K562 (cell line): ENCODE measurements at regions not wholly inside any gene's neighbourhood (a gene's known extent, or its start where the extent isn't known, plus 50 kb on each side); places are given as distances from the start of the nearest gene placed in this dataset.

ENCODE experiments used
- ATAC-seq: fragments of 200-7000 bp; cut with Tn5 transposase; 3 replicates; pipeline ENCODE4 v1.9.1; 2020; ENCODE audit warnings: moderate library complexity
- BruUV-seq: library from RNA; stranded (reverse); fragments of 400-500 nt; replicated peaks from 2 replicates; lab custom pipeline; 2021; lab: Mats Ljungman, UMichigan
- CTCF ChIA-PET: fragments of 300-600 bp; formaldehyde crosslinking; extraction: SDS; loops from one replicate; lab custom pipeline; 2021; ENCODE audit warnings: low intra/inter-chr PET ratio; lab: Yijun Ruan, JAX
- POLR2A ChIA-PET: fragments of 300-600, 350-650 bp; sonication (Branson Sonifier 250); formaldehyde crosslinking; extraction: SDS; loops from one replicate; lab custom pipeline; 2021; ENCODE audit warnings: antibody characterized with exemption, inconsistent platforms; lab: Yijun Ruan, JAX
- DNase-seq, 4 experiments: peaks; one replicate each; pipeline versions ENCODE4 v3.0.0 to v3.0.0-alpha.2; 2011 to 2018; ENCODE audit warnings: low spot score in 3 of 4, mixed read lengths in 3 of 4; ENCODE audit errors: extremely low read depth in 1 of 4
- FAIRE-seq: peaks from 2 replicates; lab custom pipeline; 2011; peaks lifted over from hg19 to GRCh38; lab: Jason Lieb, UNC
- H2AFZ ChIP-seq: 2 replicates; pipeline ENCODE4 v1.6.0; 2011; ENCODE audit warnings: low read depth, low read length, control low read depth, inconsistent platforms
- H3K27ac ChIP-seq: fragments of 200-600 bp; 3 replicates; pipeline ENCODE4 v1.8.0; 2011; ENCODE audit warnings: low read depth, mild to moderate bottlenecking, control low read depth, inconsistent platforms, low read length, moderate library complexity, mixed read lengths; ENCODE audit errors: extremely low read depth
- H3K27me3 ChIP-seq, 2 experiments: fragments of 300-600 bp in 1 of 2; 2 replicates in 1 of 2; 3 replicates in 1 of 2; pipeline versions ENCODE4 v1.6.0 to v1.8.0; 2011; ENCODE audit warnings: inconsistent platforms in 2 of 2, low read length in 2 of 2, mild to moderate bottlenecking in 1 of 2, mixed read lengths in 1 of 2, moderate library complexity in 1 of 2; ENCODE audit not compliant: control insufficient read depth in 2 of 2, insufficient read depth in 2 of 2
- H3K36me3 ChIP-seq: fragments of 300-600 bp; 3 replicates; pipeline ENCODE4 v1.8.0; 2011; ENCODE audit warnings: mild to moderate bottlenecking, low read length, inconsistent platforms; ENCODE audit not compliant: control insufficient read depth, insufficient read depth
- H3K4me1 ChIP-seq, 2 experiments: fragments of 200-600 bp in 1 of 2; replicated peaks in 1 of 2; 2 replicates in 1 of 2; 3 replicates in 1 of 2; pipeline versions ENCODE4 v1.5.1 to v1.8.0; 2011; ENCODE audit warnings: inconsistent platforms in 2 of 2, low read length in 2 of 2, mild to moderate bottlenecking in 1 of 2, mixed read lengths in 1 of 2, moderate library complexity in 1 of 2; ENCODE audit not compliant: control insufficient read depth in 2 of 2, insufficient read depth in 2 of 2
- H3K4me2 ChIP-seq: 2 replicates; pipeline ENCODE4 v1.6.1; 2011; ENCODE audit warnings: low read length, control low read depth, inconsistent platforms, mixed read lengths; ENCODE audit not compliant: insufficient read depth
- H3K4me3 ChIP-seq: fragments of 200-600 bp; sonication (generic), shearing (Covaris generic); 2 replicates; pipeline ENCODE4 v1.5.1; 2016; ENCODE audit warnings: control low read depth, inconsistent platforms
- H3K79me2 ChIP-seq: fragments of 200-600 bp; 3 replicates; pipeline ENCODE4 v1.8.0; 2011; ENCODE audit warnings: low read length, inconsistent platforms; ENCODE audit not compliant: control insufficient read depth, insufficient read depth
- H3K9ac ChIP-seq, 2 experiments: 2 replicates each; pipeline versions ENCODE4 v1.6.0 to v1.6.1; 2011; ENCODE audit warnings: low read depth in 2 of 2, low read length in 2 of 2, control low read depth in 1 of 2, inconsistent platforms in 1 of 2, mild to moderate bottlenecking in 1 of 2, mixed read lengths in 1 of 2; ENCODE audit not compliant: insufficient read depth in 1 of 2
- H3K9me1 ChIP-seq: one replicate; pipeline ENCODE4 v1.6.0; 2011; ENCODE audit warnings: inconsistent platforms, mild to moderate bottlenecking, low read length, moderate library complexity; ENCODE audit not compliant: control insufficient read depth, insufficient read depth
- H3K9me3 ChIP-seq: replicated peaks from 2 replicates; pipeline ENCODE4 v1.5.1; 2011; ENCODE audit warnings: low read depth, low read length, inconsistent platforms; ENCODE audit not compliant: control insufficient read depth, insufficient read depth
- H4K20me1 ChIP-seq: replicated peaks from 2 replicates; pipeline ENCODE4 v1.6.1; 2011; ENCODE audit warnings: low read length, inconsistent platforms, mixed read lengths; ENCODE audit not compliant: control insufficient read depth, insufficient read depth
- CLOCK ChIP-seq: fragments of 250-450 bp; sonication (Bioruptor Pico); IDR thresholded peaks from 2 replicates; pipeline ENCODE4 v1.4.0; 2020; ENCODE audit warnings: mild to moderate bottlenecking, moderate library complexity, borderline replicate concordance
- CSDE1 ChIP-seq, 2 experiments: fragments of 450-650 bp; IDR thresholded peaks; 2 replicates each; pipeline ENCODE4 v1.6.1; 2016; ENCODE audit warnings: mild to moderate bottlenecking in 1 of 2
- FOXJ2 ChIP-seq: fragments of 200-800 bp; sonication (Bioruptor generic); IDR thresholded peaks from 2 replicates; pipeline ENCODE4 v1.6.1; 2016; ENCODE audit warnings: missing genetic modification characterization, missing compliant biosample characterization
- GABPB1 ChIP-seq: sonication (generic); formaldehyde crosslinking; IDR thresholded peaks from 2 replicates; pipeline ENCODE4 v1.8.0; 2022; ENCODE audit warnings: mild to moderate bottlenecking, missing genetic modification reagents
- HNRNPH1 ChIP-seq: fragments of 200-400 bp; formaldehyde crosslinking; optimal IDR thresholded peaks from 2 replicates; pipeline ENCODE3; 2017; ENCODE audit warnings: low read depth, mild to moderate bottlenecking, low read length, moderate library complexity
- MCM3 ChIP-seq: fragments of 450-650 bp; IDR thresholded peaks from 2 replicates; pipeline ENCODE4 v1.6.1; 2016
- MEIS2 ChIP-seq: fragments of 450-650 bp; IDR thresholded peaks from 2 replicates; pipeline ENCODE4 v1.6.1; 2014; ENCODE audit warnings: mild to moderate bottlenecking; ENCODE audit not compliant: partially characterized antibody
- PURB ChIP-seq: sonication (generic); formaldehyde crosslinking; IDR thresholded peaks from 2 replicates; pipeline ENCODE4 v1.9.0; 2021; ENCODE audit warnings: low read depth, mild to moderate bottlenecking, missing genetic modification reagents
- SIX5 ChIP-seq, 2 experiments: IDR thresholded peaks; 2 replicates each; pipeline ENCODE4 v1.6.1; 2011; ENCODE audit warnings: low read length in 2 of 2, borderline replicate concordance in 1 of 2, low read depth in 1 of 2, mild to moderate bottlenecking in 1 of 2, moderate library complexity in 1 of 2; ENCODE audit not compliant: insufficient read depth in 1 of 2
- SNRNP70 ChIP-seq: fragments of 200-400 bp; formaldehyde crosslinking; optimal IDR thresholded peaks from 2 replicates; pipeline ENCODE3; 2017; ENCODE audit warnings: low read depth, low read length
- TEAD4 ChIP-seq, 2 experiments: sonication (generic) in 1 of 2; formaldehyde crosslinking in 1 of 2; IDR thresholded peaks; 2 replicates each; pipeline versions ENCODE4 v1.6.1 to v1.8.0; 2012 to 2022; ENCODE audit warnings: borderline replicate concordance in 1 of 2, inconsistent platforms in 1 of 2, low read length in 1 of 2, mild to moderate bottlenecking in 1 of 2, missing genetic modification reagents in 1 of 2
- TOE1 ChIP-seq, 2 experiments: fragments of 450-650 bp in 1 of 2; sonication (generic) in 1 of 2; formaldehyde crosslinking in 1 of 2; IDR thresholded peaks; 2 replicates each; pipeline versions ENCODE4 v1.7.1 to v1.8.0; 2016 to 2022; ENCODE audit warnings: borderline replicate concordance in 2 of 2, mild to moderate bottlenecking in 2 of 2, antibody characterized with exemption in 1 of 2, inconsistent platforms in 1 of 2, low read depth in 1 of 2, missing genetic modification reagents in 1 of 2, moderate library complexity in 1 of 2
- TRIM25 ChIP-seq: fragments of 450-650 bp; IDR thresholded peaks from 2 replicates; pipeline ENCODE4 v1.7.0; 2016; ENCODE audit warnings: borderline replicate concordance
- XRCC4 ChIP-seq: IDR thresholded peaks from one replicate; pipeline ENCODE4 v1.6.1; 2011; ENCODE audit not compliant: insufficient read depth, insufficient read length; ENCODE audit errors: extremely low read depth
- WGBS: fragments of 100-300 bp; shearing (Covaris generic); methylation state at CpG from one replicate; pipeline ENCODE4 v1.1.6; 2016; ENCODE audit warnings: low coverage, mixed read lengths; ENCODE audit not compliant: insufficient coverage; ENCODE audit errors: missing lambda C conversion rate; 5-methylcytosine and 5-hydroxymethylcytosine counted together
- in situ Hi-C: fragments of 300-500 bp; cut with MboI; formaldehyde crosslinking; loops from 4 replicates; pipeline ENCODE4 v1.15.0; 2018; ENCODE audit warnings: inconsistent platforms, mixed read lengths
- intact Hi-C: fragments of 100-400 bp; cut with micrococcal nuclease; formaldehyde crosslinking; loops from 2 replicates; pipeline ENCODE4 v1.14.2; 2022

- no peak for TF ChIP-seq TEAD4 (IDR thresholded peaks at IDR 0.05; ENCODE audit: low read length)
- no peak for TF ChIP-seq TEAD4 (CRISPR knock-in tag; IDR thresholded peaks at IDR 0.05; ENCODE audit: borderline replicate concordance)
These were observed 654.5 kb downstream of the TOX3 start (continued) for GRCh38 chr16:51892293-51893007.

GRCh38 chr16:51888534-51888933 is 658.4 kb downstream of the TOX3 start:
- 6% methylated on average over 1 of the region's 1 CpG for whole genome bisulfite sequencing
- Histone ChIP-seq H3K36me3 (no peaks in the 10 kb centered on the region), H3K27me3 (no peaks in the 10 kb centered on the region), H3K27ac (no peak overlapping the region), H3K9ac (no peak overlapping the region), H3K9me3 (no peaks in the 10 kb centered on the region), H2AFZ (no peak overlapping the region), H4K20me1 (no peaks in the 10 kb centered on the region), H3K9me1 (no peaks in the 10 kb centered on the region), H3K4me1 (no peaks in the 10 kb centered on the region), H3K4me2 (no peak overlapping the region), H3K79me2 (no peaks in the 10 kb centered on the region), H3K4me3 (no peak overlapping the region)
- POLR2A ChIA-PET, result no interaction called here
- in situ Hi-C loops (no loop called here), intact Hi-C loops (no loop called here)
- BruUV-seq, result no TSS peak
- DNase-seq (no peak), FAIRE-seq (no peak), ATAC-seq (no peak)
- CTCF ChIA-PET, result no interaction called here
- no peak for TF ChIP-seq CSDE1 (IDR thresholded peaks at IDR 0.05)
- no peak for TF ChIP-seq GABPB1 (CRISPR knock-in tag)
- no peak for TF ChIP-seq SNRNP70
- TF ChIP-seq SIX5 (IDR thresholded peaks at IDR 0.05; ENCODE audit: borderline replicate concordance in 1 of 2, insufficient read depth in 1 of 2, low read depth in 1 of 2, low read length in 2 of 2), result no peak
- TF ChIP-seq FOXJ2 (tag), result no peak
- no peak for TF ChIP-seq PURB (CRISPR knock-in tag)
- no peak for TF ChIP-seq CLOCK (CRISPR knock-in tag)
- TF ChIP-seq XRCC4, result no peak
- no peak for TF ChIP-seq HNRNPH1
- no peak for TF ChIP-seq MCM3
- no peak for TF ChIP-seq TOE1 (IDR thresholded peaks at IDR 0.05; ENCODE audit: borderline replicate concordance)
- no peak for TF ChIP-seq TOE1 (CRISPR knock-in tag; IDR thresholded peaks at IDR 0.05; ENCODE audit: borderline replicate concordance, low read depth)
- TF ChIP-seq MEIS2, result no peak
- no peak for TF ChIP-seq TRIM25
